ENCODE measurements at regions not wholly inside any gene's neighbourhood (a gene's known extent, or its start where the extent isn't known, plus 50 kb on each side); places are given as distances from the start of the nearest gene placed in this dataset.
A peak's percentile ranks its signal among the peaks of the same experiment; 100 is the strongest.

GRCh38 chr2:241970716-241971115 lies 101.2 kb downstream of the RTP5 start:
- Mint-ChIP-seq H3K9me3 (no peaks in the 10 kb centered on the region), H3K4me1 (peaks cover 14% of the 10 kb centered on the region), H3K27me3 (no peaks in the 10 kb centered on the region), H3K4me3 (no peak overlapping the region), H3K36me3 (ENCODE audit: insufficient read depth) (peaks cover 9% of the 10 kb centered on the region), H3K27ac (ENCODE audit: low read depth) (peak overlapping the region; percentile 8)
- DNase-seq (ENCODE audit: low spot score in 2 of 2) = no peak
- ATAC-seq (replicated peaks; ENCODE audit: extremely low read depth, poor library complexity, severe bottlenecking) = no peak

DNA sequence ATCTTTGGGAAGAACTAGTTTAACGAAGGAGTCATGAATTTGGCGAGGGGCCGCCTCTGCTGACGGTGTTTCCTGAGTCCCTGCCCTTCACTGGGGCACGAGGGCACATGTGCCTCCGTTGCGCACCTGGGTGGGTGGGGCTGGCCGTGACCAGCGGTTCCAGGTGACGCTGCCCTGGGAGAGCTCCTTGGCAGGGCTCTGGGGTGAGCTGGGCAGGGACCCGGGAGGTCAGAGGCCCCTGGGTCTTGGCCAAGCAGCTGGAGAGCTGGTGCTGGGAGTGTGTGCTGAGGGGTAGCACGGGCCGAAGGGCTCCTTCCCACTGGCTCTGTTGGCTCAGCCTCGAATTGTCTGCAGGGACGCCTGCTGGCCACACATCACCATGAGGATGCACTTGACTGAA lies 104.6 kb downstream of the RTP5 start:
- ATAC-seq (replicated peaks; ENCODE audit: extremely low read depth, poor library complexity, severe bottlenecking) = no peak
- Mint-ChIP-seq H3K27me3 (no peaks in the 10 kb centered on the region), H3K4me3 (no peak overlapping the region), H3K9me3 (no peaks in the 10 kb centered on the region), H3K4me1 (no peaks in the 10 kb centered on the region), H3K27ac (ENCODE audit: low read depth) (peak overlapping the region; percentile 51), H3K36me3 (ENCODE audit: insufficient read depth) (peaks cover 5% of the 10 kb centered on the region)
- DNase-seq (ENCODE audit: low spot score in 2 of 2) = no peak

DNA sequence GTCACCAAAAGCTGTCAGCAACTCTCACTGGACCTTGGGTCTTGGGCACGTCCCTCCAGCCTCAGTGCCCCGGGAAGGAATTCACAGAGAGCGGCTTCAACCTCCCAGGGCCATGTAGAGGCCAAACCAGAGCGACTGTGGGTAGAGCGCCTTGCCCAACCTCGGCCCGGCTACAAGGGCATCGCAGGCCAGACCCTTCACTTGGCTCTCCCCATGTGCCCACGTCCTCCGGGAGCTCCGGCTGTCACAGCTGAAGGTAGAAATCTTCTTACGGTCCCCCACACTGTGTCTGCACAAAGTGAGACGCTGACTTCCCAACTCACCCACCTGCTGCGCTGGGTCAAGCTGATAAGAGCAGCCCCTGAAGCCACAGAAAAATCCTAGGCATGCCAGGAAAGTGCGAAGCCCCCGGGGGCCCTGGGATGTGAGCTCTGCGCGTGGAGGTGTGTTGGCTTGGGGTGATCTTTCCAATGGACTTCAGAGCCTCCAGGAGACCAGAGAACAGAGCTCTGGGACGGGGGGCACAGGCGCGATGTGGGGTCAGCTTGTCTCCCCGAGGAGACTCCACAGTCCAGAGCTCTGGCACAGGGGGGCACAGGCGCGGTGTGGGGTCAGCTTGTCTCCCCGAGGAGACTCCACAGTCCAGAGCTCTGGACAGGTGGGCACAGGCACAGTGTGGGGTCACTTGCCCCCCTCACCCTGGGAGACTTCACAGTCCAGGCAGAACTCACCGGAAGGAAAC lies 105.5 kb downstream of the RTP5 start:
- Mint-ChIP-seq H3K9me3 (no peaks in the 10 kb centered on the region), H3K27ac (ENCODE audit: low read depth) (no peak overlapping the region), H3K4me1 (no peaks in the 10 kb centered on the region), H3K36me3 (ENCODE audit: insufficient read depth) (peaks cover 5% of the 10 kb centered on the region), H3K27me3 (no peaks in the 10 kb centered on the region), H3K4me3 (no peak overlapping the region)
- ATAC-seq (replicated peaks; ENCODE audit: extremely low read depth, poor library complexity, severe bottlenecking) = no peak
- no peak for DNase-seq (ENCODE audit: low spot score in 2 of 2)

GRCh38 chr2:241975593-241976284 lies 106.2 kb downstream of the RTP5 start:
- Mint-ChIP-seq H3K27ac (ENCODE audit: low read depth) (no peak overlapping the region), H3K4me1 (no peaks in the 10 kb centered on the region), H3K9me3 (no peaks in the 10 kb centered on the region), H3K27me3 (no peaks in the 10 kb centered on the region), H3K4me3 (no peak overlapping the region), H3K36me3 (ENCODE audit: insufficient read depth) (peaks cover 5% of the 10 kb centered on the region)
- DNase-seq (ENCODE audit: low spot score in 2 of 2) = no peak
- ATAC-seq (replicated peaks; ENCODE audit: extremely low read depth, poor library complexity, severe bottlenecking) = no peak

- H3K4me1 Mint-ChIP-seq = no peaks in the 10 kb centered on the region
- H3K4me3 Mint-ChIP-seq = no peak overlapping the region
- no peak overlapping the region for H3K27ac Mint-ChIP-seq (ENCODE audit: low read depth)
- ATAC-seq (replicated peaks; ENCODE audit: extremely low read depth, poor library complexity, severe bottlenecking) = no peak
- peaks cover 5% of the 10 kb centered on the region for H3K36me3 Mint-ChIP-seq (ENCODE audit: insufficient read depth)
- no peaks in the 10 kb centered on the region for H3K9me3 Mint-ChIP-seq
- H3K27me3 Mint-ChIP-seq = no peaks in the 10 kb centered on the region
- DNase-seq (ENCODE audit: low spot score in 2 of 2) = no peak
Observed at GRCh38 chr2:241976296-241976695, 106.8 kb downstream of the RTP5 start.

DNA sequence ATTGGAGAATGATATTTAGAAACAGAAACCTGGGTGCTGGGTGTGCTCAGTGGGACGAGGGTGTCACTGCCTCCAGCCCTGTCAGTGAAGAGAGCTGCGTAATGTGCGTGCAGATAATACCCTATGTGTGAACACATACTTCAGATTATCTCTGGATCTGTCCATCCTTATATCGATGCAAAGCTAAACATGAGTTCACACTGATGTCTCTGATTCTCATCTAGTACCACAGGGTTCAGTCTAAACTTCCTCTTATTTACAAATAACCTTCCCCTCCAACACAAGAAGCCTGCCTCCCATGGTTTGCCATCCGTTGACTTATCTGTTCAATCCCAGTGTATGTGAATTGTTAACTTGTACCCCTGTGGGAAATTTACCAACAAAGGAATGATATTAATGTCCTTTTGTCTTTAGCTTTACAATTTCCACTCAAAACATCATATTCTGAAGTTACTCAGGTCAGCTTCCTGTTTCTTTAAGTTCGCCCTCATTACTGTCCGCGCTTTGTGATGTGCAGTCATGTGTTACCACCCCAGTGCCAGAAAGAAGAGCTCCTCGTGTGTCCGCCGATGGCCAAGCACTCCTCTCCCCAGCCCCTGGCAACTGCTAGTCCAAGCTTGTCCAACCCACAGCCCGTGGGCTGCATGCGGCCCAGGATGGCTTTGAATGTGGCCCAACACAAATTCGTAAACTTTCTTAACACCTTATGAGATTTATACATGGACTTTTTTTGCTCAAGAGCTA lies 108.2 kb downstream of the RTP5 start:
- ATAC-seq (replicated peaks; ENCODE audit: extremely low read depth, poor library complexity, severe bottlenecking) (no peak), DNase-seq (ENCODE audit: low spot score in 2 of 2) (no peak)
- Mint-ChIP-seq H3K36me3 (ENCODE audit: insufficient read depth) (peaks cover 5% of the 10 kb centered on the region), H3K27ac (ENCODE audit: low read depth) (no peak overlapping the region), H3K9me3 (no peaks in the 10 kb centered on the region), H3K4me3 (no peak overlapping the region), H3K4me1 (no peaks in the 10 kb centered on the region), H3K27me3 (no peaks in the 10 kb centered on the region)

- H3K4me1 Mint-ChIP-seq = no peaks in the 10 kb centered on the region
- H3K36me3 Mint-ChIP-seq (ENCODE audit: insufficient read depth) = peaks cover 5% of the 10 kb centered on the region
- ATAC-seq (replicated peaks; ENCODE audit: extremely low read depth, poor library complexity, severe bottlenecking) (no peak), DNase-seq (ENCODE audit: low spot score in 2 of 2) (no peak)
- H3K4me3 Mint-ChIP-seq = no peak overlapping the region
- no peaks in the 10 kb centered on the region for H3K27me3 Mint-ChIP-seq
- H3K27ac Mint-ChIP-seq (ENCODE audit: low read depth) = no peak overlapping the region
- no peaks in the 10 kb centered on the region for H3K9me3 Mint-ChIP-seq
Observed at GRCh38 chr2:241978670-241979069, 109.1 kb downstream of the RTP5 start.

GRCh38 chr2:241980193-241980592 lies 110.7 kb downstream of the RTP5 start:
- H3K4me1 Mint-ChIP-seq = peaks cover 13% of the 10 kb centered on the region
- DNase-seq (ENCODE audit: low spot score in 2 of 2) = no peak
- H3K27ac Mint-ChIP-seq (ENCODE audit: low read depth) = no peak overlapping the region
- no peaks in the 10 kb centered on the region for H3K9me3 Mint-ChIP-seq
- no peak overlapping the region for H3K4me3 Mint-ChIP-seq
- ATAC-seq (replicated peaks; ENCODE audit: extremely low read depth, poor library complexity, severe bottlenecking) = no peak
- peaks cover 4% of the 10 kb centered on the region for H3K36me3 Mint-ChIP-seq (ENCODE audit: insufficient read depth)
- no peaks in the 10 kb centered on the region for H3K27me3 Mint-ChIP-seq

DNA sequence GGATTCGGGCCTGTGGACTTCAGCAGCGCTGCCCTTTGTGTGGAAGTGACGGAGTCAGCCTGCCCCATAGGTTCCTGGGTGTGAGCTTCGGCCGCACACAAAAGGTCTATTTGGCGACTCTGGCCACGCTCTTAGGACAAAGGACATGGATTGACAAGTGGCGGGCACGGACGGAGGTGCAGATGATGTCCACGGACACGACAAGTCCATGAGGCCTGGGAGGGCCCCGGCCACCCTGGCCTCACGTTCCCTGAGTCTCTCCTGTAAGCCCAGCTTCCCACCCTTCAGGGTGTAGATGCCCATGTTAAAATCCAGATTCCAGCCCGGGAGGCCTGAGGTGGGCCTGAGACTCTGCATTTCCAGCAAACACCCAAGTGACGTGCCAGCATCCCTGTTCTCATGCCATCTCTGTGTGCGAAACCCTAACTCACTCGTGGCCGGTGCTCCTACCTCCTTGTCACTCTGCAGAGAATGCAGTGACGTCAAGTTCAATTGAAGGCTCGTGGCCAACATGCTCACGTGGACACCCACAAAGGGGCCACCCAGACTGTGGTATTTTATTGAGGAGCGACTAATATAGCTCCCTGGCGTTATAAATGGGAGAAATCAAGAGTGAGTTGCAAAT lies 111.7 kb downstream of the RTP5 start:
- Mint-ChIP-seq H3K27ac (ENCODE audit: low read depth) (no peak overlapping the region), H3K36me3 (ENCODE audit: insufficient read depth) (peaks cover 9% of the 10 kb centered on the region), H3K27me3 (no peaks in the 10 kb centered on the region), H3K4me3 (no peak overlapping the region), H3K9me3 (no peaks in the 10 kb centered on the region), H3K4me1 (peaks cover 22% of the 10 kb centered on the region)
- DNase-seq (ENCODE audit: low spot score in 2 of 2) = no peak
- ATAC-seq (replicated peaks; ENCODE audit: extremely low read depth, poor library complexity, severe bottlenecking) = no peak

GRCh38 chr2:241982706-241983570 lies 113.4 kb downstream of the RTP5 start:
- peaks cover 7% of the 10 kb centered on the region for H3K36me3 Mint-ChIP-seq (ENCODE audit: insufficient read depth)
- no peaks in the 10 kb centered on the region for H3K9me3 Mint-ChIP-seq
- peak overlapping the region; percentile 96 for H3K27ac Mint-ChIP-seq (ENCODE audit: low read depth)
- ATAC-seq (replicated peaks; ENCODE audit: extremely low read depth, poor library complexity, severe bottlenecking) (no peak), DNase-seq (ENCODE audit: low spot score in 2 of 2) (no peak)
- peaks cover 22% of the 10 kb centered on the region for H3K4me1 Mint-ChIP-seq
- H3K4me3 Mint-ChIP-seq = no peak overlapping the region
- H3K27me3 Mint-ChIP-seq = no peaks in the 10 kb centered on the region

GRCh38 chr2:241983571-241984270 lies 114.2 kb downstream of the RTP5 start:
- DNase-seq (ENCODE audit: low spot score in 2 of 2) (no peak), ATAC-seq (replicated peaks; ENCODE audit: extremely low read depth, poor library complexity, severe bottlenecking) (no peak)
- no peak overlapping the region for H3K4me3 Mint-ChIP-seq
- no peaks in the 10 kb centered on the region for H3K27me3 Mint-ChIP-seq
- H3K9me3 Mint-ChIP-seq = no peaks in the 10 kb centered on the region
- H3K4me1 Mint-ChIP-seq = peaks cover 22% of the 10 kb centered on the region
- H3K36me3 Mint-ChIP-seq (ENCODE audit: insufficient read depth) = peaks cover 7% of the 10 kb centered on the region
- peak overlapping the region; percentile 96 for H3K27ac Mint-ChIP-seq (ENCODE audit: low read depth)
